Pons (tissue), 1 donor: ENCODE measurements at regions not wholly inside any gene's neighbourhood (a gene's known extent, or its start where the extent isn't known, plus 50 kb on each side); places are given as distances from the start of the nearest gene placed in this dataset.
"Not testable (repeated sequence)": the region's sequence is repeated elsewhere in the genome, so short reads cannot be mapped to it uniquely, and the experiment has no call there.

Source experiments
- DNase-seq: peaks from one replicate; pipeline ENCODE4 v3.0.0-alpha.2; 2016; ENCODE audit warnings: low spot score

- DNase-seq: peak; percentile 78
Measured at GRCh38 chr2:198296665-198297308, 492.4 kb downstream of the PLCL1 start.

DNA sequence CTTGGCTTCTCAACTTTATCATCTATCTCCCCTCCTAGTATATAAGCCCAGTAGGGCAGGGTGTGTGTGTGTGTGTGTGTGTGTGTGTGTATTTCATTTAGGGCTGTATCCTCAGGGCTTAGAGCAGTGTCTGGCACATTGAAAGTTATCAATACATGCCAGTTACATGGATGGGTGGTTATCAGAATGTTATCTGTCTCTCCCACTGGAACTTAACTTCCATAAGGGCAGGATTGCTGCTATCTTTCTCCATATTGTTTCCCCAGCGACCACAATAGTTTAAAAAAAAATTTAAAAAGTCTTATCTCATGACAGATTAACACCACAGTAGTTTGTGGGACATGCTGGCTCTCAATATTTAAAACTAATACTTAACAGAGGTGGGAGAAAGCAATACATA is 488.9 kb downstream of the PLCL1 start:
- DNase-seq: no peak

GRCh38 chr2:198289811-198290210 is 485.4 kb downstream of the PLCL1 start:
- DNase-seq: no peak

DNA sequence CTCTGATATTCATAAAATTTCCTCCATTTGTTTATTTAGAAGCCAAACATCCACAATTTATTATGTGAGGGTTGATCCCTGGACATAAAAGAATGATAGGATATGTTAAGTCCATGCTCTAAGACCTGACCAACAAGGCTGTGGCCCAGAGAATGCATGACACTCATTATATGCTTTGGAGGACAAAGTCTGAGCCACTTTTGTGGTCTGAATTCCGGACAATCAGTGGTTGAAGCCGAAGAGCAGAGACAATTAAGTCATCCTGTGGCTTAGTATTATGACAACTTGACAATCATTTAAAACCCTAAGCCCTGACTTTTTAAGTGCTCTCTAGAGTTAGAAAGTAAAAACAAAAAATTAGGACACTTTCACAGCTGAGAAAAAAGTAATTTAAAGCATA is 483.3 kb downstream of the PLCL1 start:
- no peak for DNase-seq

- DNase-seq: no peak
Measured at GRCh38 chr2:198285216-198285615, 480.8 kb downstream of the PLCL1 start.

GRCh38 chr2:198283146-198283545 is 478.8 kb downstream of the PLCL1 start:
- DNase-seq: no peak

- DNase-seq: no peak
Measured at GRCh38 chr2:198282061-198282460, 477.7 kb downstream of the PLCL1 start.

GRCh38 chr2:198280145-198280544 is 475.8 kb downstream of the PLCL1 start:
- DNase-seq: no peak

GRCh38 chr2:198279026-198279425 is 474.6 kb downstream of the PLCL1 start:
- no peak for DNase-seq

DNA sequence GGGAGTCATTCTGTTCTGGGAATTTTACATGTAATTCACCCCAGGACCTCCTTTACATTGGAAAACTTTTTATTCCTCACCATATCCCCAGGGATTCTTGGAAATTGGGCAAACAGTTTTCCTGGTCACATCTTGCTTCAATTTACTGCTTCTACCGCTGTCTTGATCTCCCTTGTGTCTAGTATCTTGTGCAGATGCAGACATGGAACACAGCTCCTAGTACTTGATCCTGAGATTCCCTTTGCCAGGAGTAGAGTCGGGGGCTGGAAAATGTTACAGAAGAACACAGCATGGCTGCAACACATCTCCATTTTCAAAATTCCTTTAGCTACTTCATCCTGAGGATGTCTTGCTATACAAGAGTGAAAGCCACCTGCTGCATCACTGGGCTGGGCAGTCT is 472.8 kb downstream of the PLCL1 start:
- no peak for DNase-seq

DNA sequence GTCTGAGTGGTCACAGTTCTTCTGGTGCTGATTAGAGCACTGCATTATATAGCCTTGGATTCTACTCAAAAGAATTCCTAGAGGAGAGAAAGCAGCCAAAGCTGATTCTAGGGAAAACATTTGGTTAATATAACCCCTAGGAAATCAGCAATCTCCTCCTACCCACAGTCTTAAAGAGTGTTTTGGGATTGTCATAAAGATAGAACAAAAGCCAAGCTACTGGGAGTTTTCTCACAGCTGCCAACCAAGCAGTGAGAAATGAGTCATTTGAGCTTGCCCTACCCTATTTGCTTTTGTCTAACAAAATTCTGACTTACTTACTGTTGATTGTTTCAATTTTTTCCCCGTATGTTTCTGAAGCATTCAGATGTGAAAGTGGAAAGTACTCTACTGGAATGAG is 469.3 kb downstream of the PLCL1 start:
- peak; percentile 64 for DNase-seq

DNA sequence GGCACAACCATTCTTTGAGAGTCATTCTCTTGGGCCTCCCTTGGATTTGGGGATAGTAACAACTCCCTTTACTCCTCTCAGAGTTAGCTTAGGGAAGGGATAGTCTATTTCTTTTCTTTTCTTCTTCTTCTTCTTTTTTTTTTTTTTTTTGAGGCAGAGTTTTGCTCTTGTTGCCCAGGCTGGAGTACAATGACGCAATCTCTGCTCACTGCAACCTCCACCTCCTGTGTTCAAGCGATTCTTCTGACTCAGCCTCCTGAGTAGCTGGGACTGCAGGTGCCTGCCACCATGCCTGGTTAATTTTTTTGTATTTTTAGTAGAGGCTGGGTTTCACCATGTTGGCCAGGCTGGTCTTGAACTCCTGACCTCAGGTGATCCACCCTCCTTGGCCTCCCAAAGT is 465.8 kb downstream of the PLCL1 start:
- DNase-seq: not testable (repeated sequence)

GRCh38 chr2:198268519-198268918 is 464.1 kb downstream of the PLCL1 start:
- no peak for DNase-seq

- peak; percentile 52 for DNase-seq
Measured at GRCh38 chr2:198259496-198259895, 455.1 kb downstream of the PLCL1 start.

GRCh38 chr2:198254536-198255090 is 450.2 kb downstream of the PLCL1 start:
- peak; percentile 30 for DNase-seq

- no peak for DNase-seq
Measured at GRCh38 chr2:198253995-198254394, 449.6 kb downstream of the PLCL1 start.

DNA sequence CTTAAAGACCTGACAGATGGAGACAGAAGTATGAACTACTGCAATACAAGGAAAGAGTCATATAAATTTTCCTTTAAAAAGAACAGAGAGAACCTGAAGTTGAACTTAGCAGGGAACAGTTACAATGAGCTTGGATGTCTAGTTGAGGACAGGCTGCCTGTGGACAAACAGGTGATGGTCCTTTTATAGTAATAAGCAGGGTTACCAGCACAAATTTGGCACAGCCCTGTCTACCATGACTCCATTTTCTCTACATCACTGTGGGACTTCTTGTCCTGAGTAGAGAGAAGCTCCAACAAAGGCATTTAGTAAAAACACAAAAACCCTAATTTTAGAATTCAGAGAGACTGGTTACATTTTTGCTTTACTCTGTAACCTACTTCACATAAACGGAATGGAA is 448.1 kb downstream of the PLCL1 start:
- DNase-seq: no peak

- no peak for DNase-seq
Measured at GRCh38 chr2:198242093-198242492, 437.7 kb downstream of the PLCL1 start.

GRCh38 chr2:198238429-198238828 is 434.0 kb downstream of the PLCL1 start:
- no peak for DNase-seq

DNA sequence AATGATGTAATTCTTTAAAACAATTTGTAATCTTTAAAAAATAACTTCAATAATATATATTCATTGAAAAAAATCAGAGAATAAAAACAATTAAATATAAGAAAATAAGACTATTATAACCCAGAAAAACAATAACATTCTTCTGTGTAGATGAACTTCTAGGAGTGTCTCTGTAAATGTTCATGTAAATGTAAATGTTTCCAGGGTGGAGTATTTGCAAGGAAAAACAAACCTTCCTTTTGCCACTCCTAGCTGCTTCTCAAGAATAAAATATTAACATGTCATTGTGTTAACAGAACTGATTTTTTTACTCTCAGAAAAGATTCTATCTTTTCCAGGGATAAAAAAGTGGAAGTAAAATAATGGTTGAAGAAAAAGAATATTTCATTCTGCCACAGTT is 431.9 kb downstream of the PLCL1 start:
- DNase-seq: no peak

GRCh38 chr2:198232281-198232680 is 427.9 kb downstream of the PLCL1 start:
- peak; percentile 49 for DNase-seq

DNA sequence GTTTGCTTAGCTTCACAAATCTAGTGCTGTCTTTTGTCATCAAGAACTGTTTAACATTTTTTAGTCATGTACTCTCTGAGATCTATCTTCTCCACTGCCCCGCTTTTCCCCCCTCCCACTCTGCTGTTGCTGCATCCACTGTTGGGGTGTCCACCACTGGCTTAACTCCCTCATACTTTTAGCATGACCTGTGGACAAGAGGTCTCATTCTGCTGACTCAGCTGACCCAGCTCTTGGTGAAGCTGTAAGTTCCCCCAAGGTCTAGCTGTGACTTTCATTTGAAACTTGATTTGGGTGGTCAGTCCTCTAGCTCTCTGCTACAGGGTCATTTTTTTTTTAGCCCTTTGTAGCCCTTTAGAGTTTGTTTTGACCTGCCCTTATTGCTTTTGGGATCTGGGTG is 427.2 kb downstream of the PLCL1 start:
- DNase-seq: no peak

- no peak for DNase-seq
Measured at GRCh38 chr2:198220763-198221610, 416.6 kb downstream of the PLCL1 start.
